Sigmoid colon (tissue), 4 donors: ENCODE measurements at regions not wholly inside any gene's neighbourhood (a gene's known extent, or its start where the extent isn't known, plus 50 kb on each side); places are given as distances from the start of the nearest gene placed in this dataset.

Source experiments
- CTCF ChIP-seq, 4 experiments: fragments of 450-650 bp in 3 of 4; fragments of 200-600 bp in 1 of 4; IDR thresholded peaks; one replicate each; pipeline ENCODE4 v1.5.1; 2016 to 2019; ENCODE audit warnings: antibody characterized with exemption in 4 of 4, mild to moderate bottlenecking in 3 of 4, moderate library complexity in 2 of 4
- POLR2AphosphoS5 ChIP-seq, 4 donors: sonication (generic); formaldehyde crosslinking; IDR thresholded peaks; one replicate each; pipeline ENCODE4 v1.6.1; 2017; ENCODE audit warnings: antibody characterized with exemption in 4 of 4

DNA sequence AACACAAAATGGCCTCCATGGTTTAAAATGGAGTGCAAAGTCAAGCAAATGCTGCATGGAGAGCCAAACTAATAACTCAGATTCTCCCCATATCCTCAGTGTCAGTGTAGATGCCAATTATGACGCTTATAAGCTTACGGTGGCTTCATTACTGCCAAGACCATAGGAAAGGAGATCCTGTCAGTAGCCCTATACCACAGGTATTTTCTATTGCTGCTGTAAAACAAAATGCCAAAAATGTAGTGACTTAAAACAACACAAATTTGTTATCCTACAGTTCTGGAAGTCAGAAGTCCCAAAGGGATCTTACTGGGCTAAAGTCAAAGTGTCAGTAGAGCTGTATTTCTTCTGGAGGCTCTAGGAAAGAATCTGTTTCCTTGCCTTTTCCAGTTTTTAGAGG, 149.8 kb upstream of the GBE1 start:
- no peak for TF ChIP-seq CTCF (IDR thresholded peaks at IDR 0.05)
- no peak for TF ChIP-seq POLR2AphosphoS5 (IDR thresholded peaks at IDR 0.05)
